Islet of Langerhans (tissue), 1 donor: ENCODE measurements at regions not wholly inside any gene's neighbourhood (a gene's known extent, or its start where the extent isn't known, plus 50 kb on each side); places are given as distances from the start of the nearest gene placed in this dataset.

Source experiments
- FAIRE-seq: peaks from one replicate; lab custom pipeline; 2011; peaks lifted over from hg19 to GRCh38; lab: Jason Lieb, UNC

DNA sequence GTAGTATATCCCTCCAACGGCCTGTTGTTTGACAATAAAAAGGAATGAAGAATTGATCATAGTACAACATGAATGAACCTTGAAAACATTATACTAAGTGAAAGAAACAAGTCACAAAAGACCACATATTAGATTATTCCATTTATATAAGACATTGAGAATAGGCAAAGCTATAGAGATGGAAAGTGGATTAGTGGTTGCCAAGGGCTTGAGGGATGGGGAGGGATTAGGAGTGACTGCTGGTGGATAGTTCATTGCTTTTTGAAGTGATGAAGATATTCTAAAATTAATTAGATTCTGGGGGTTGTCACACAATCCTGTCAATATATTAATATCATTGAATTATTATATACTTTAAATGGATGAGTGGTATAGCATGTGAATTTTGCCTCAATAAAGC lies 142.5 kb upstream of the DPT start:
- FAIRE-seq, result no peak

DNA sequence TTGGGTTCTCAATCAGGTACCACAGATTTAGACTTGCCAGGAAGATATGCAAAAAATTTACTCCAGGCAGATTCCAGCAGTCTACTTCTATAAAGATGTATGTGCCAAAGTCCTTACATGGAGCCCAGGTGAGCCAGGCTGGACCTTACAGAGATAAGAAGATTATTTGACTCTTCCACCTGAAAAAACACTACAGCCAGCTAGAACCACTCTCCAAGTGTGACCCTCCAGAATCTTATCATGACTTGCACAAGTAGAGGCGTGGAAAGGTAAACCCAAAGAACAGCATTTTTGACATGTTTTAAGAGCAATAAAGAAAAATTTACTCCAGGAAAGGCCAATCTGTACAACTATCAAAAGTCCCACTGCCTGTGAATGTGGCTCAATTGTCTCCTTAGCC lies 146.8 kb upstream of the DPT start:
- FAIRE-seq, result no peak

DNA sequence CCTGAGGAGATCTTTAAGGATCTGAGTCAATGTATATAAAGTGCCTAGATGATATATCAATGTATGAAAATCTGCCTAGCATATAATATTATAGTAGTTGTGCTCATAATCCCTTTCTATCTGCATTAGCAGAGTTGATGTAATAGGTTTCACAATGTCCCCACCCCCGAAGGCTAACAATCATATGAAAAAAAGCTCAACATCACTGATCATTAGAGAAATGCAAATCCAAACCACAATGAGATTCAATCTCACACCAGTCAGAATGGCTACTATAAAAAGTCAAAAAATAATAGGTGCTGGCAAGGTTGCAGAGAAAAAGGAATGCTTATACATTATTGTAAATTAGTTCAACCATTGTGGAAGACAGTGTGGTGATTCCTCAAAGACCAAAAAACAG lies 147.8 kb upstream of the DPT start:
- FAIRE-seq, result no peak

DNA sequence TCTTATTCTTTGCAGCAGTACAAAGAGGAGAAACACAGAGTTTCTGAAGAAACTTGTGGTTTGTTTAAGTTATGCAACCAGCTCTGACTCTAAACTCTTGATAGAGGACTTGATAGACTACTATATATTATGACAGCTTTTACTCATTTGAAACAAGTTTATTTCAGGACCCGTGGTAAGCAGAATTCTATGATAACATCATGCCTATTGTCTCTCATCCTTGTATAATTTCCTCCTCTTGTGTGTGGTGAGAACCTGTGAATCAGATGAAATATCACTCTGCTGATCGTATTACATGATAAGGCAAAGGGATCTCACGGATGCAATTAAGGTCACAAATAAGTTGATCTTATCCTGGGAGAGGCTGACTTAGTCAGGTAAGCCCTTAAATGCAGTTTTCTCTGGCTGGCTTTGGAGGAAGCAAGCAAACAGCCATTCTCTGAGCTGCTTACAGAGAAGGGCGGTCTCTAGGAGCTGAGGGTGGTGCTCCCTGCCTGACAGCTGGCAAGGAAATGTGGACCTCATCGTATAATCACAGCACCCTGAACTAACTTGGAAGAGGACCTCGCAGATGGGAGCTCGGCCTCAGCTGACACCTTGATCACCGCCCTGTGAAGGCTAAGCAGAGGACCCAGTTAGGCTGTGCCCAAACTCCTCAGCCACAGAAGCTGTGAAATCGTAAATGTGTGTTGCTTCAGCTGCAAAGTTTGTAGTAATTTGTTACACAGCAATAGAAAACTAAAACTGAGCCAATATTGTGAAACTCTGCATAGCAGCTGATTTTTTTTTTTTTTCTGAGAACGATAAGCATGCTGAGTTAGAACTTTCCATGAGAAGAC lies 151.1 kb upstream of the DPT start:
- no peak for FAIRE-seq

DNA sequence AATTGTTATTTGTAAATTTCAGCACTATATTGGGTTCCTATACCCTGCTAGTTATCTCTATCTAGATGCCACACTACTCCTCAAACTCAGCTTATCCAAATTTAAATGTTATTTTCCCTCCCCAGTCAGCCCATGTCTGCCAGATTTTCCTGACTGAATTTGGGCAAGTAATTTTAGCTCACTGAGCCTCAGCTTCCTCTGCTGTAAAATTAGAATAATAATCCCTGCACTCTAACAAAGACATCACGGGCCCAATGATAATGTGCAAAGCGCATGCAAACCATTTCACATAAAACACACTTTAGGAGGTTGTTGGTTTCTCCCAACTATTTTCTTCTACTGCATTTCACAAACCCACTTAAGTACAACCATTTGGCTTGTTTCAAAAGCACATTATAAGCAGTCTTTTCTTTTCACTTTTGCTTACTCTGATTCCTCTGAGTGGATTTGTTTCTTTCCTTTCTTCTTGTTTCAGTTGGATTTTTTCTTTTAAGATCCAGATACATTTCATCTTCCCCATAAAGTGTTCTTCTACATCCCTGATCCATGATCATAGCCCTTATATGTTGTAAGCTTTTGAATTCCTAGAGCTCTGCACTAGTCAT lies 152.8 kb upstream of the DPT start:
- FAIRE-seq, result no peak

DNA sequence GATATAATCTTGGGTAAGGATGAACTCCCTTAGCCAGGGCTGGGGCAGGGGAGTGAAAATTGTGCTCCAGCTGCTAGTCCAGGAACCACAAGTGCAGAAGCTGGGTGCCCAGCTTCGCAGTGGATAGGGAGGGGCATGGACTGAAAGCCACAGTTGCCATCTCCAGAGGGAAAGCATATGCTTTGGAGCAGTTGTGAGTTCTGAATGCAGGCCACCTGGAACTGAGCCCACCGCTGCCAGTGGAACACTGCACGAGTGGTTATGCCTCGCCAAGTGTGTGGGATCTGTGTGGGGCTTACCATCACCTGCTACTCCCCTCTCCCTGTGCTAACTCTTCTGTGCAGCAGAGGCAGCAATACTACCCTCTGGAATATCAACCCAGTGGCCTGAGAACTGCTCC lies 158.4 kb upstream of the DPT start:
- no peak for FAIRE-seq

DNA sequence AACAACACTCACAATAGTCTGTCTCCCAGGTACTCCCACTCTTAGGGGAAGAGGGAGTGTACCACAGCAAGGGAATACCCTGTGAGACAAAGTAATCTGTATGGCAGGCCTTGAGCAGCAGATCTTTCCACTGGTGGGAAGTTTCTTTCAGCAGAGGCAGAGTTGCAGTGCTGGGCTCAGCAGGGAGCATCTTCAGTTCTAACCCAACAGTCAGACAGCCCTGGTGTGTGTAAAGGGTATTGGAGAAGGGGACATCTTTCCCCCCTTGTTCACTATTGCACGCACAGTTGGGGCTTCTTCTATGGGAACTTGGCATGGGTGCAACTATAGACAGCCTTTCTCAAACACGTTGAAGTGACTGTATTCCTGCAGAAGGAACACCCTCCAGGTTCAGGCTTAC lies 159.4 kb upstream of the DPT start:
- no peak for FAIRE-seq

DNA sequence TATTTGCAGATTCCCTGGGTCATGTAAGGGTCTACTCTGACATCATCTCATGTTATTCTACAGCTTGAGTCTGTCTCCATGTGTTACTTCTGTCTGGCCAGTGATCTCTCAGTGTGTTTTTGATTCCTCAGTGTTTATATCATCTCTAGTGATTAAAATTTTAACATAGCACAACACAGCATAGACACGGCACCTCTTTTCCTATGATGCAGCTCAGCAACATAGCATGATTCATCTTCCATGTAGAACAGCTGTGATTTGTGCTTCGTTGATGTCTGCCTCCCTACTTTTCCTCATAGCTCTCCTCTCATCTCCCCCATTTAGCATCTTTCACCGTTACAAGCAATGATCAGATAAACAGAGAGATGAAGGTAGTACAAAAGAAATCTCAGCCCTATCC lies 163.9 kb upstream of the DPT start:
- no peak for FAIRE-seq

DNA sequence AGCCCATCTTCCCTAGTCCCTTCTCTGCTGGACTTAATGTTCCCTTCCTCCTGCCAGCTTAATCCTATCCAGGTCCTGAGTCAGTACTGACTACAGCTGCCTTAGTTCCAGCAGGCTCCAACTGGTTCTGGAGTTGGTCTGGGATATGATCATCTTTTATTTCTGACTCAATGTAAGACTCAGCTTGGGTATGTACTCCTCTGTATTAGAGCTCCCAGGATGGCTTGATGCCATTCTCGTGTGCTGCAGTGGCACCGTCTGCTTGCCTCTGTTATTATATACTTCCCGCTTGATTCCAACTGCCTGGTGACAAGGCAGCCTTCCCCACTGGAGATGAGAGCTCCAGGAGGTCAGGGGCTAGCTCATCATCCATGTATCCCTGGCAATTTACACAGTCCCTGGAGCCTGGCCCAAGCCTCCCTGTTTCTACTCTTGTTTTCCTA lies 164.4 kb upstream of the DPT start:
- no peak for FAIRE-seq

DNA sequence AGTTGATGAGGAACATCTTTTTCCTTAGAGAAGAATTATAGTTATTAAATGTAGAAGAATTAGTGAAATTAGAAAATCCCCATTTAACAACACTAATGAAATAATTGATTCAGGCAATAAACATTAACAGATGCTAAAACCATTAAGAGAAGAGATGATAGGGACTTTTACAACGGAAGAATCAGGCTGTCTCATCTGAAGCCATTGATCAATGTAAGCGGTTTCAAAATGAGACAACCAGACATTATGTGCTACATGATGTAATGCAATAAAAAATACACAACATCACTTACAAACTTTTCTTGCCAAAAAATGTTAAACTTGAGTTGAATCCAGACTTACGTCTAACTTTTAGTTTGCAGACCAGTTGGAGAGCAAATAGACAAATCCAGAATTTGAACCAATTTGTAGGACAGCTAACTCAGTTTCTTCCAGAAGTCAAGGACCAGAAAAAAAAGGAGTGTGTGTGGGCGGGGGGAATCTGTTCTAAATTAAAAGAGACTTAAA lies 165.4 kb upstream of the DPT start:
- no peak for FAIRE-seq

DNA sequence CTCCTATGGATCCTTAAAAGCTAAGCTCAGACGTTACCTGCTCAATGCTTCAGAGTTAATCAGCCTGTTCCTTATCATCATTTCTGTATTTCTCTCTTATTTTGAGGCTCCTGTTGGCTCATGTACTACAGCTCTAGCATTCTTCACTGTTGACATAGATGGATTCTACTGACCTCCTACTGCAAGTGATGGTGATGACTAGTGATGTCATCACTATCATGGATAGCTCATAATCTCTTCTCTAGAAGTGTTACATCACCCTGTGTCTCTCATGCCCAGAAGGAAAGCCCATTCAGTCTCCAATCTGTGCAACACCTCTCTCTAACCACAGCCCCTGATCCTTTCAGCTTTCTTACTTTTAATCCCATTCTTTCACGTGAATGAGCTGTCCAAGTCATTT lies 168.2 kb upstream of the DPT start:
- FAIRE-seq, result no peak

DNA sequence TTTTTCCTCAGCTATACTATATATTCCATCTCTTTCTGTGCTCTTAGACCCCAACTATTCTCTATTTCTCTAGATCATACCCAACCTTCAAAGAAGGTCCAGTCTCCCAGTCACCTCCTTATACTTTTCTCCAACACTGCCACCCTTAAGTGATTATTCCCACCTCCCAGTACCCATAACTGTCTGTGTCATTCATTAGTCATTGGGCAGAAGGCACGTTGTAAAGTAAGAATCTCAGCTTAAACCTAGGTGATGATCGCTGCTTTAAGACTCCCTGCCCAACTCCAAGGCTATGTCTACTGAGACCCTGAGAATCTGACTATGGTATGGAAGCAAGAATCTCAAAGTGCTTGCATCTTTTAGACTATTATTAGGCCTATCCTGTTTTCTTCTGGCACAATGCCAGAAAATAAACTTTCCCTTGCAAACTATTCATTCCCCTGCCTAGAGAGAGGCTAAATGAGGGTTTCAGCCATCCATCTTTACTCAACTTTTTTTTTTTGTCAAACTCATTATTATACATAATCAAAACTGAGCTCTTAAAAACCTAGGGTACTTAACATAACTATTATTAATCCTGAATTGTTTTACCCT lies 174.3 kb upstream of the DPT start:
- FAIRE-seq, result no peak

DNA sequence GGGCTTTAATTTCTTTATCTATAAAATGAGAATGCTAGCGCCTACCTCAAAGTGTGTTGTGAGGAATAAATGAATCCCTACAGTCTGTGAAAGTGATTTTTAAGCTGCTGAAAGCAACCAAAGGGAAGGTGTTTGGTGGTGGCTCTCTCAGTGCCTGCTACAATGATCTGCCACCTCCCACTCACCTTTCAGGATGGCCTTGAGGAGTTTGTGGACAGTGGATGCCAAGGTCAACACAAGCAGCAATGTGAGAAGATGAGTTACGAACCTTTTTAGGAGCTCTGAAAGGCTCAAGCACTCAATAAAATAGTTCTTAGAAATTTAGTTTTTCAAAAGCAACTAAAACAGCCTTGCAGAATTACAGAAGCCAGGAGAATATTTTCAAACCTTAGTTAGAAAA lies 176.6 kb upstream of the DPT start:
- no peak for FAIRE-seq

DNA sequence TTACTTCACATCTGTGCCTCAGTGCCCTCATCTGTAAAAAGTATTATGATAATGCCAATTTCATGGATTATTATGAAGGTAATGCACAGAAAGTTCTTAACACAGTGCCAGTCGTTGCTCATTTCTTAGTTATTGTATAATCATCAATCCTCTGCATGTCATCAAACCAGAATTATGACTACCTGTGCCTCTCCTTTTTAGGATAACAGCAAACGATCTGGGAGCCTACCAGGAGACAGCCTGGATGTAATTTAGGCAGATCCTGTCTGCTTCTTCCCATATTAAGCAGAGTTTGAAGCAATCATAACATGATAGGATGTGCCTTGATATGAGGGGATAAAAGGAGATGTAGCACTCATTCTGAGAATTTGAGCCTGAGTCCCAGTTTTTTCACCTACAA lies 177.4 kb upstream of the DPT start:
- no peak for FAIRE-seq

DNA sequence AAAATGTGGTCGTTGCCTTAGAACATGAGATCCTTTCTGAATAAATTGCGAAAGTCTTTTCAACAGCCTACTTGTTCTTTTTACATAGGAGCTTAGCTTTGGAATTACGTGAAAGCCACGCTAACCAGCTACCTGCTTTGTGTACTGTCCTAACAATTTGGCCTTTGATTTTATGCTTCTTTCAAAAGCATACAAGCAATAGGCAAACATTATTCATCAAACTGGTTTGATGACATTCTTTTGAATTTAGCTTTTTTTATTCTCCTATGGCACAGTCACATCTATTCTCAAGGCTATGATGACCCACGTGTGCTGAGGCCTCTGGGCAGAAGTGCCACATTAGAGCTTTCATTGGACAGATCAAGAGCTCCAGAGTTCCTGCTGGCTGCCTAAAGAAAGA lies 178.0 kb upstream of the DPT start:
- no peak for FAIRE-seq

DNA sequence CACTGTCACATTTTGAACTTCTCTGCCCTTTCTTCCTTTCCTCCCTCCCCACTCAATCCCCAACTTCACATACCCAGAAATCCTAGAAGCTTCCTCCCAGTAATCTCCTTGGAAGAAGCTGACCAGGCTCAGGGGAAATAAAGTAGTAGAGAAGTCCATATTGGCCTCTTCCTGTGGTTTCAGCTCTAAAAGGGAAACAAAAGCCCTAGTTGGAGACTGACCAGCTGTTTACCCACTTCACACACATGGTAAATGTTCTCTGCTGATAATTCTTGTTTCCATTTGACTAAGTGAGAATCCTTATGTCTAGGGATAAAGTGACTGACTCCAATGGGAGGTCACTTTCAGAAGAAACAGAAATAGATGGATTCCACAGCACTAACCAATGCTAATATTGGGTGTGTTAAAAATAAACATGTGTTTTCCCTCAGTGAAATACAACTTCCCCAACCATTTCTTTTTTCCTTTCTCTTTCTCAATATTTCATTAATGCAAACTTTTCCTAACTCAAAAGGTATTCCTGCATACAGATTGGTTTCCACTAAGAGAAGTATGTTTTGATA lies 178.9 kb upstream of the DPT start:
- no peak for FAIRE-seq

DNA sequence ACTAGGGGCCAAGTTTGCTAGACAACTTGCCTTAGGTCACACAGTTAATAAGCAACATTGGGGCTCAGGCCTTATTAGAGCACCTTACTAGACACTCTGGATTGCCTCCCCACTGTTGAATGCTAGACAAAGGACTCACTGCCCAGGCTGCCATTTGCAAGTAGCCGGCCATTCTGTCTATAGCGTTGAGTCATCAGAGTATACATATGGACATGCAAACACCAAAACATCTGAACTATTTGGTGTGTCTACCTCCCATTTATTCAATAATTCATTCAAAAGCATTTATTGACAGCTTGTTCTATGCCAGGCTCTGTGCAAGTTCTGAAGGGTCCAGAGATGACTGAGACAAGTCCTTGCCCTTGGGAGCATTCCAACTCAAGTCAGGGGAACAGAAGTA lies 181.4 kb upstream of the DPT start:
- no peak for FAIRE-seq

DNA sequence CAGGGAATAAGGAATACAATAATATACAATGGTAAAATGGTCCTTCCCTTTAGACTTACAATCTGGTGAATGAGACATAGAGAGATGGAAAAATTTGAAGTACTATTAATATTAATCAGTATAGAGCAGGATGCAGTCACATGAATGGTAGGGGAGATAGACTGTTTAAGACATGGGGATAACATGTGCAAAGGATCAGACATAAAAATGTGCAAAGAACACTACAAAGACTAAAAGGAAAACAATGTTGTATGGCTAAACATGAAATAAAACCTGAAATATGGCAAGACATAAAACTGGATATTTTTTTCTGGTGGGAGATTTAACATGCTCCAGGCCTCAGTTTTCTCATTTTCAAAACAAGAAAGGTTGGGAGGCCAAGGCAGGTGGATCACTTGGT lies 182.4 kb upstream of the DPT start:
- no peak for FAIRE-seq

DNA sequence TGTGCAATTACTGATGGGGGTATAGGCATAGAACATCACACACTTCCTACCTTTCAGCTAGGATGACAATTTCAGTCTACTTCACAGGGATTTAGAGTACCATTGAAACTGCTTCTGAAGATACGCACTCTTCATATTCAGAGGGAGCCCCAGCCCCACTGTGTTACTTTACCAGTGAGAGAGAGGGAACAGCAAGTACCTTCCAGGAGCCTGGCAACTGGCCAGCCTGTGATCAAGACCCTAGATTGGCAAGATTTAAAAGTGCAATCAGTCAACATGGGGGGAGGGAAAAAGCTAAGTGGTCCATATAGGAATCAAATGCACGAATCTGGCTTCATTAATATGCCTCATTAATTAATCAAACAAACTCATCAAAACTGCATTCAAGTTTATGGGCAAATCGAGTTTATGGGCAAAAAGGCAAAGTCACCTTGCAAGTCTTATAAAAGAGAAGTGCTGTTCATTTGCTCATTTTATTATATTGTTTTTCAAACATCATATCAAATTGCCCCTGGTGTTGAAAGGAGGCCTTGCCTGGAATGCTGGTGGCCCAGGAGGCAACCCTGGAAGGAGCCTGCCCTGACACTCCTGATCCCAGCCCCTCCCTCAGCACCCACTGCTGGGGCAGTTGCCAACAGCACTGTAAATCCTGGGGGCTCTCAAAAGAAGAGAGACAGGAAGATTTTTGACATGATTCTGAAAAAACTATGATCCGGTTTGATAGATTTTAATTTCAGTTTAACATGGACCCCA lies 184.9 kb upstream of the DPT start:
- no peak for FAIRE-seq

DNA sequence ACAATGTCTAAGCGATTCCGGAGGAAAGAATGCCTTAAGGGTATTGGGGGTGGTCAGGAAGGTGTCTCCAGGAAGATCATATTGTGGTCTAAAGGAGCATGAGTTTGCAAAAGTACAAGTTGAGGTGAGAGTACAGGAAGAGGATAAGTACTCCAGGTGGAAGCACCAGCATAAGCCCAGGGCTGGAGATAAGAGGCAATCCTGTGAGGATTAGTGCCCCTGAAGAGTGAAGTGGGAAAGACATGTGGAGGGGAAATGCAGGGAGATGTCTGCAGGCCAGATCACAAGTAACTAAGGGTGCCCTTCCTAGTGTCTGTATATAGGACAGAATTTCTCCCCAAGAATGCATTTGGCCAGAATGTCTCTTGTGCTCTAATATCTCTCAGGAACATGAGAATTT lies 188.3 kb upstream of the DPT start:
- FAIRE-seq, result no peak

DNA sequence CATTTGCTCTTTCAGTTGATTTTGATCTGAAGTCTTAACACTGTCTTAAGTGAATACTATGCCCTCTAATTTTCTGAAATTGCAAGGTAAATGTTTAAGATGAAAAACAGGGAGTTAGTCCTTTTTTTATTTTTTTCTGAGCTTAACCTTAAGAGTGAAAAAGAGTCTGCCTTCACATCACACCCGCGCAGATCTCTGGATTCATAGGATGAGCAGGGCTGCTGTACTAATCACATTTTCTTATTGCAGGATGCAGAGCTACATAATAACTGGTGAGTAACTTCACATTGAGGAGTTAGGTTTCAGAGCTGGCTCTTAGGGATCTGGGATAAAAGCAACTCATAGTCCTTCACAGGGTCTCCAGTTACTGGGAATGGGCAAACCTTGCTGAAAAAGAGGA lies 188.7 kb upstream of the ATP1B1 start:
- FAIRE-seq, result no peak
